GM19467 (cell line): ENCODE measurements at regions not wholly inside any gene's neighbourhood (a gene's known extent, or its start where the extent isn't known, plus 50 kb on each side); places are given as distances from the start of the nearest gene placed in this dataset.

Experiments used
- ATAC-seq: cut with Tn5 transposase; IDR thresholded peaks from one replicate; pipeline ENCODE4 v1.9.1; 2021; ENCODE audit warnings: mild to moderate bottlenecking, moderate library complexity; ENCODE audit not compliant: unreplicated experiment

DNA sequence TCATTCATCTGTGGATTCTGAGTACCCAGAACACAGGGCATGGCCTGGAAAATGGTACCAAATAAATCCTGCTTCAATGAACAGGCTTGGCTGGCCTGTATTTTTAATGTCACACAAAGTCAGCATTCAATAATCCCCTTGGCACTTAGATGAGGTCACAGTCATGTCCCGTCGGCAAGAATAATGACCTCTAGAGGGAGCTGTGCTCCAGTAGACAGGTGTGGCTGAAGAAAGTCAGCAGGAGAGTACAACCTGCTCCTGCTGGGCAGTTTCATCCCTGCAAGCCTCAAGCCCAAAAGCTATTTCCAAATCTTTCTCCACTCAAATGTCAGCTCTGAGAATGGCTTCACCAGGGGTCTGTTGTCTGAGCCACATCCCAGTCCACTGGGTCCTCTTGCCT is 404.0 kb upstream of the F9 start:
- ATAC-seq: peak; percentile 74

GRCh38 chrX:139125916-139126315 is 404.6 kb upstream of the F9 start:
- no peak for ATAC-seq

DNA sequence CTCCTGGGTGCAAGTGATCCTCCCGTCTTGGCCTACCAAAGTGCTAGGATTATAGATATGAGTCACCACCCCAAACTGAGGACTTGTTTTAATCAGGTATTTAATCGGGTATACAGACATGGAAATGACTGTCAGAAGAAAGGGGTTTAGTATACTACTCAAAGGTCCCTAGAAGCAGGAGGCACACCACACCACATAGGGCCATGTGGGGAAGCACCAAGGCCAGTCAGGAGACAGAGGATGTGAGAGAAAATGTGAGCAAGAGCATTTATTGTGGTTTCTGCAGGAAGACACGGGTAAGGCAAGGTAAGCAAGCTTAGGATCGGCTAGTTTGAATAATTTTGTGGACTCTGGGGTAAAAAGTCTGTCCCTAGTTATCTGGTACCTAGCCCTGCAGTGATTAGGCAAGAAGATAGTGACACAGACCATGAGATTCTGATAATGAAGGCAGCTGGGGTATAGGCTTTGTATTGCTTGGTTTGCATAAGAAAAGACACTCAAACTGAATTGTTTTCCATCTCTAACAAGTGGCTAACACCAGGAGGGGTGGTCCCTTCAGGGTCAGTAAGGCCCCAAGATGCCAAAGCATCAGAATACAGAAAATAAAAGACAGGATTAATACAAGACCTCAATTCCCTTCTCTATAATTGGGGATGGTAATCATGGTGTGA is 408.8 kb upstream of the F9 start:
- ATAC-seq: no peak

DNA sequence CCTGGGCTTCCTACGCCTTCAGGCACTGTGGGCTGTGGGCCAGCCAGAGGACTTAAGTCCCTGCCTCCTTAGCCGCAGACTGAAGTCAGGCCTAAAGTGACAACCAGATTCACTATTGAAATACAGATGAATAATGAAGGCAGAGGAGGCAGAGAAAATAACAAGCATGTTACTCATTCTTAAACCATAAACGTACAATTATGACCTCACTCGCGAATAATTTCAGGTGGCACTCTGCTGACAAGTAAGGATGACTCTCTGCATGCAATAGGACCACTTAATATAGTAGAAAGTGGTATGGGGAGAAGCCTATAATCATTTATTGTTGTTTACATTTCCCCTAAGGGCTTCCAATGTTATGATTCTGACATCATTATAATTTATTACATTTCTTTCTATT is 409.2 kb upstream of the FGF13 start:
- no peak for ATAC-seq

DNA sequence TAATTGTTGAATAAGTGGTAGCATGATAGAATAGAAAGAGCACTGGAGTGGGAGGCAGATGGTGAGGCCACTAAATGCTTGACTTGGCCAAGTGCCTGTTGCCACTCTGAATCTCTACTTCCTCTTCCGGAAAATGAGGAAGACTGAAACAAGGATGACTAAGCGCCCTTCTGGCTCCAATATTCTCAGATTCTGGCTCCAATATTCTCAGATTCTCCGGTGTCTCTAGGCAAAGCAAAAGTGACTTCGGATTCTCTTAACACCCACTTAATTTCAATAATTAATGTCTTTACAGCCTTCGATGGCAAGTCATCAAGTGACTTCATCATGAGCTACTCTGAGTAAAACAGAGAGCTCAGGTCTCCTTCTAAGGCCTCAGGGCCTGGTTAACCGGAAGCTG is 402.2 kb upstream of the FGF13 start:
- no peak for ATAC-seq

DNA sequence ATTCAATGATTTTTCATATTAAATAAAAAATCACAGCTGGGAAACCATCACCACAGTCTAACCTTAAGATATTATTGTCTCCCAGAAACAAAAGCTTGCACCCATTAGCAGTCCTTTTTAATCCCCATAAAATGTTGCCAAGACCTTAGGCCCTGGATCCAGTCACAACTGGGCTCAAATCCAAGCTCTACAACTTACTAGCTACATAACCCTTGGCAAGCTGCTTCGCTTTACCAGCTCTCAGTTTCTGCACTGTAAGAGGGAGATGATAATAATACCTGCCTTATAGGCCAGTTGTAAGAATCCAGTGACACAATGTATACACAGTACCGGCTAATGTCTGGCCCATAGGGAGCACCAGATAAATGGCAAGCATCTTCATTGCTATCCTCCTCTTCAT is 400.9 kb upstream of the FGF13 start:
- no peak for ATAC-seq

GRCh38 chrX:139106069-139106468 is 394.6 kb upstream of the FGF13 start:
- no peak for ATAC-seq

DNA sequence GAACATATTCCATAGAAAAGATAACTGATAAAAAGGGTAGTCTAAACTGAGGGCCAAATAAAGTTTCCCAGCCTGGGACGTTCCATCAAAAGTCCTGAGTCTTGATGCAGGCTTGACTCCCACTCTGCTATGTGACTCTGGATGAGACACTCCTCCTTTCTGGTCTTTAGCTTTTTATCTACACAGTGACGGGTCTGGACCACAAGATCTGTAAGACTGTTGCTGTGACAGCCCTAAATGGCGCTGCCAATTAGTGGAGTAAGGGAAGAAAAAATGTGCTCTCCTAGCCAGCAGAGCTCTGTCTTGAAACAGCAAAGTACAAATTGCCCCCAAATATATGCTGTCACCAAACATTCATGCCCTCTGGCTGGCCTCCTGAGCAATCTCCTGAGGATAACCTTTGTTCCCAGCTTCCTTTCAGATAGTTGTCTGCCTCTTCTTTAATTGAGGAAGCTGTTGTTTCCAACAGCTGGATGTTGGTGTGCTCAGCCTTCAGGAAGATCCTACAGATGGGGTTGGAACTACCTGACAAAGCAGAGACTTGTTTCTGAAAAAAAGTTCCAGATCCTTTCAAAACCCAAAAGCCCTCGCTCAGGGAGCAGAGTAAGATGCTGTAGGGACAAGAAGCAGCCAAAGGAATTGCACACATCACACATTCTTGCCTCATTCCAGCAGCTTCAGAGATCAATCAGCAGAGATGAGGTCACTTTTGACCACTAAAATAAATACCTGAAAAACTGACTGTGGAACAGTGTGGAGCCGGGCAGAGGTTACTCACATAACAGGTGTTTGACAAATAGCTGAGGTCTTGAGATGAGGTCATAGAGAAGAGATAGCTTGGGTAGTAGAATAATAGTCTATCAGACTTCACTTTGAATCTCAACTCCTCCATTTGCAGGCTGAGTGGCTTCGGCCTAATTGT is 383.4 kb upstream of the FGF13 start:
- no peak for ATAC-seq

- no peak for ATAC-seq
Observed at GRCh38 chrX:139093201-139093600, 381.7 kb upstream of the FGF13 start.

- no peak for ATAC-seq
Observed at GRCh38 chrX:139091878-139092277, 380.4 kb upstream of the FGF13 start.

GRCh38 chrX:139091066-139091465 is 379.5 kb upstream of the FGF13 start:
- ATAC-seq: no peak

DNA sequence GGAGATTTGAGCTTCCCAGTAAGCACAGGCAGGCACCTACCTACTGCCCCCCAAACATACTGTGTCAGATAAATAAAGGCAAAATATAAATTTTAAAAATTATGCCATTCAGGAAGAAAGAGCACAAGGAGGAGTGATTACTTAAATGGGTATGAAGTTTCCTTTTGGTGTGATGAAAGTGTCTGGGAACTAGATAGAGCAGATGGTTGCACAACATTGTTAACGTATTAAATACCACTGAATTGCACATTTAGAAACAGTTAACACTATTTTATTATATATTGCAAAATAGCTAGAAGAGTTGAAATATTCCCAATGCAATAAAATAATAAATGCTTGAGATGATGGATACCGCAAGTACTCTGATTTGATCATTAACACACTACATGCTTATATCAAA is 374.7 kb upstream of the FGF13 start:
- ATAC-seq: no peak

GRCh38 chrX:139085404-139085803 is 373.9 kb upstream of the FGF13 start:
- no peak for ATAC-seq

DNA sequence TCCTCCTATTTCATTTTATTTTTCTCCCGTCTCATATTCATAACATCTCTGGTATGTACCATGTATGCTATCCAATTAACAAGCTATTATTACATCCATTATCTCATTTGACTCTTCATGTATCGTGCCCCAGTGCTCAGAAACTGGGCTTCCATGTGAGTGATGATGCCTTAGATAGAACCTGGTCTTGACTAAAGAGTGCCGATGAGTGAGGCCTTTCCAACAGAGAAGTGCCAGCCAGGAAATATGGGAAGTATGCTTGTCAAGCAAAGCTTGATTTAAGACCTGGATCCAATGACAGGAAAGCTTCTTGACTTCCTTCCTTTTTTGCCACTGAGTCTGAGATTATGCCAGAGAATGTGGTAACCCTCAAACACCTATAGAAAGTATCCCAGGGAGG is 371.7 kb upstream of the FGF13 start:
- no peak for ATAC-seq

DNA sequence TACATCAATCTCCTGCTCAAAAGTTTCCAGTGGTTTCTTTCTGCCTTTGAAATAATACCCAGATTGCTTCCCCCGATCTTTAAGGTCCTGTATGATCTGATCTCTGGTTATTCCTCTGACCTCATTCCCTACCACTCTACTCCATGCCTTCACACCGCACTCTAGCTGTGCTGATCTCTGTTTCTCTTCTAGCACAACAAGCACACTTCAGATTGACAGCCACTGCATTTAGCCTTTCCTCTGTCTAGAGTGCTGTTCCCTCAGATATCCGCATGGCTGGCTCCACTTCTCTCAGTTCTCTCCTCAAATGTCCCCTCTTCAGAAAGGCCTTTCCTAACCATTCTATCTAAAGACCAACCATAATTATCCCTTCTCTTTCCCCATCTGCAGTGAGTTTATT is 370.4 kb upstream of the FGF13 start:
- ATAC-seq: no peak

GRCh38 chrX:139079789-139080188 is 368.3 kb upstream of the FGF13 start:
- ATAC-seq: no peak

DNA sequence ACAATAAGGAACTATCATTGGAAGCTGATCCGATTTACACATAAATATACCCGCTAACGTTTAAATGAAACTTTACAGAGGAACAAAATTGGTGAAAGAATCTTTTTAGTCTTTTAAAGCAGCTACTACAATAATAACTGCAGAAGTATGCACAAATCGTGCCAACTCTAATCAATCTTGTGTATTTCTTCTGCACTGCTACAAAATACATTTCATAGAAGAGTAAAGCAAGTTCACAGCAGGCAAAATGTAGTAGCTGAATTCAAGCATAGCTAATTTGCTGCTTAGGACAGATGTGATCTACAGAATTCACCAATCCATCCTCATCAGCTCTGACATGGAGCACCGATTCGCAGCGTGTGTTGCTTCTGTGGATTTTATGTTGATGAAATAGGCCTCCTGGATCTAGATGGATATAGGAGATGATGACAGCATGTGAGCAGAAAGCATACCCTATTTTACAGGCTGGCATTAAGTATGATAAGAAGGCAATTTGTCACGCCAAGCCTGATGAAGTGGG is 367.3 kb upstream of the FGF13 start:
- ATAC-seq: no peak

- ATAC-seq: no peak
Observed at GRCh38 chrX:139078342-139078741, 366.8 kb upstream of the FGF13 start.

DNA sequence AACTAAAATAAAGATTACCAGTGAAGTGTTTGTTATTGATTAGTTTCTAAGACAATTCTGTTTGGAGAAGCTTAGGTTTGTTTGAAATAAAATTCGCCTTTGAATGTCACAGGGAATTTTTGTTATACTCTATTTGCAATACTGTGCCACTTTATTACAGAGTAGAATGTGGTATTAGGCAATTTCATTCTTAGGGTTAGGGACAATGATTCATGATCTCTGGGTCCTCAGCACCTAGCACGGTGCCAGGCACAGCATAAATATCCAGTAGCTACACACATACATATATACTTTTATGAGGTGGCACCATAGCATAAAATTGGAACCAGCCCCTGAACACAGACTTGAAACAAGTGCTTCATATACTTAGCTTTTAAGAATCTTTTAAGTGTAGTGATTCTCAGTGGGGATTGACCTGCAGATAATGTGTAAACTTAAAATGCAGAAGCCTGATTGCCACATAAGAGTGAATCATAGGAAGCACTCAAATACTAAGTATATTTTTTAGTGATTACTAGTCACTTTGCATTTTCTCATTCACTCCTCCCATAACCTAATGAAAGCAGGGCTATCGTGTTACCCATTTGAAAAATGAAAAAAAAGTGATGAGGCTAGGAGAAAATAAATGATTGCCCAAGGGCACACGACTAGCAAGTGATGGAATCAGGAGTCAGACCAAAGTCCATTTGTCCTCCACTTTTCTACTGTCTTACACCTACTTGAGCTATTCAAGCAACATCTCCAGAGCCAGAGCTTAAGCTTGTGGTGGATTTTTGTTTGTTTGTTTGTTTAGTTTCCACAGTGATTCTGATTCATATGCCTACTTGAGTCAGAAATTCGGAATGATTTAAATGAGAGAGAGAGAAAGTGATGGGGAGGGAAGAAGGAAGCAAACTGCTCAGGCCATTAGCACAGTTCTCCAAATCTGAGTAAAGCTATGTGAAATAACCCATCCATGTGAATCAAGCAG is 366.0 kb upstream of the FGF13 start:
- ATAC-seq: no peak

GRCh38 chrX:139063364-139063763 is 351.8 kb upstream of the FGF13 start:
- no peak for ATAC-seq
